ENCODE measurements at regions not wholly inside any gene's neighbourhood (a gene's known extent, or its start where the extent isn't known, plus 50 kb on each side); places are given as distances from the start of the nearest gene placed in this dataset.
"Not testable (repeated sequence)": the region's sequence is repeated elsewhere in the genome, so short reads cannot be mapped to it uniquely, and the experiment has no call there.

DNA sequence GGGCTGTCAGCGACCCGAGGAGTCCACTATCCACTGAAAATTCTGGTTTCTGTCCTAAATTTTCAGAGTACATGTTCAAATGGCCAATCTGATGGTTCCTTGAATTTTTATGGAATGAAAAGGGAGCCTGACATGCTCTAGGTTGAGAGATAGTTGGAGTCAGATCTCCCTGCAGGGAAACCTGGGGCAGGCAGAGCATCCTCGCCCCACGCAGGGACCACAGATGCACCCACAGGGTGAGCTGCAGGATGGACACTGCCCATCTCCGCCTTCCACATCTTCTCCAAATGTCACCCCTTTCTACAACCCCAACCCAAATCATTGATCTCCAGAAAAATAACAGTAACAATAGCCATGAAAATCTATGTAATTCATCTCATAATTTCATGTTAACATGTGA lies 114.2 kb upstream of the IGLL5 start:
- H3K9me3 Mint-ChIP-seq, result no peaks in the 10 kb centered on the region
- H3K9me3 ChIP-seq (ENCODE audit: control insufficient read depth in 2 of 2, low read length in 2 of 2), result no peaks in the 10 kb centered on the region
- no peak for DNase-seq
- peaks cover 12% of the 10 kb centered on the region for H3K27me3 Mint-ChIP-seq
- peak overlapping the region in 1 of 3 donors; percentile 38 for H3K27ac Mint-ChIP-seq
- no peaks in the 10 kb centered on the region for H3K27me3 ChIP-seq (ENCODE audit: control insufficient read depth, insufficient read depth, low read length)
- no peaks in the 10 kb centered on the region for H3K36me3 Mint-ChIP-seq
- no peak overlapping the region for H3K4me3 ChIP-seq (ENCODE audit: low read depth, low read length)
- H3K4me1 Mint-ChIP-seq, result peaks cover 0 to 19% (median 7%) of the 10 kb centered on the region in 4 donors
- no peak overlapping the region for H3K27ac ChIP-seq (ENCODE audit: insufficient read depth, low read length, poor library complexity, severe bottlenecking)
- H3K4me1 ChIP-seq (ENCODE audit: control insufficient read depth, insufficient read depth, low read length, poor library complexity, severe bottlenecking), result no peaks in the 10 kb centered on the region
- H3K36me3 ChIP-seq (ENCODE audit: control insufficient read depth, insufficient read depth, low read length), result no peaks in the 10 kb centered on the region
- H3K4me3 Mint-ChIP-seq, result no peak overlapping the region
- no peak for ATAC-seq (ENCODE audit: low read depth in 2 of 2)

- DNase-seq (no peak), ATAC-seq (ENCODE audit: low read depth in 2 of 2) (no peak)
- H3K4me1 Mint-ChIP-seq, result peaks cover 0 to 16% (median 7%) of the 10 kb centered on the region in 4 donors
- H3K27me3 Mint-ChIP-seq, result peaks cover 12% of the 10 kb centered on the region
- H3K36me3 ChIP-seq (ENCODE audit: control insufficient read depth, insufficient read depth, low read length), result no peaks in the 10 kb centered on the region
- H3K27ac ChIP-seq (ENCODE audit: insufficient read depth, low read length, poor library complexity, severe bottlenecking), result no peak overlapping the region
- H3K4me3 ChIP-seq (ENCODE audit: low read depth, low read length), result no peak overlapping the region
- H3K36me3 Mint-ChIP-seq, result no peaks in the 10 kb centered on the region
- H3K4me1 ChIP-seq (ENCODE audit: control insufficient read depth, insufficient read depth, low read length, poor library complexity, severe bottlenecking), result no peaks in the 10 kb centered on the region
- H3K9me3 Mint-ChIP-seq, result no peaks in the 10 kb centered on the region
- H3K27ac Mint-ChIP-seq, result peak overlapping the region in 1 of 3 donors; percentile 18
- H3K27me3 ChIP-seq (ENCODE audit: control insufficient read depth, insufficient read depth, low read length), result no peaks in the 10 kb centered on the region
- no peak overlapping the region for H3K4me3 Mint-ChIP-seq
- H3K9me3 ChIP-seq (ENCODE audit: control insufficient read depth in 2 of 2, low read length in 2 of 2), result no peaks in the 10 kb centered on the region
Observed at GRCh38 chr22:22773979-22774604, 113.5 kb upstream of the IGLL5 start.

- H3K9me3 ChIP-seq (ENCODE audit: control insufficient read depth in 2 of 2, low read length in 2 of 2); DNase-seq; H3K36me3 ChIP-seq (ENCODE audit: control insufficient read depth, insufficient read depth, low read length); H3K4me3 ChIP-seq (ENCODE audit: low read depth, low read length); H3K9me3 Mint-ChIP-seq; H3K4me3 Mint-ChIP-seq; H3K4me1 ChIP-seq (ENCODE audit: control insufficient read depth, insufficient read depth, low read length, poor library complexity, severe bottlenecking); H3K27me3 ChIP-seq (ENCODE audit: control insufficient read depth, insufficient read depth, low read length); ATAC-seq (ENCODE audit: low read depth in 2 of 2); H3K27ac ChIP-seq (ENCODE audit: insufficient read depth, low read length, poor library complexity, severe bottlenecking); H3K36me3 Mint-ChIP-seq: not testable (repeated sequence)
- Mint-ChIP-seq H3K27me3 (peaks cover 12% of the 10 kb centered on the region), H3K27ac (peak overlapping the region in 1 of 3 donors; percentile 18), H3K4me1 (peaks cover 0 to 16% (median 7%) of the 10 kb centered on the region in 4 donors)
Observed at GRCh38 chr22:22774762-22775161, 112.9 kb upstream of the IGLL5 start.

GRCh38 chr22:22776121-22776520 lies 111.5 kb upstream of the IGLL5 start:
- Mint-ChIP-seq H3K4me3 (no peak overlapping the region), H3K4me1 (peaks cover 0 to 10% (median 4%) of the 10 kb centered on the region in 4 donors), H3K36me3 (no peaks in the 10 kb centered on the region), H3K27me3 (peaks cover 14% of the 10 kb centered on the region), H3K9me3 (no peaks in the 10 kb centered on the region), H3K27ac (no peak overlapping the region)
- Histone ChIP-seq H3K4me3 (ENCODE audit: low read depth, low read length) (no peak overlapping the region), H3K36me3 (ENCODE audit: control insufficient read depth, insufficient read depth, low read length) (no peaks in the 10 kb centered on the region), H3K27me3 (ENCODE audit: control insufficient read depth, insufficient read depth, low read length) (no peaks in the 10 kb centered on the region), H3K9me3 (ENCODE audit: control insufficient read depth in 2 of 2, low read length in 2 of 2) (no peaks in the 10 kb centered on the region), H3K4me1 (ENCODE audit: control insufficient read depth, insufficient read depth, low read length, poor library complexity, severe bottlenecking) (no peaks in the 10 kb centered on the region), H3K27ac (ENCODE audit: insufficient read depth, low read length, poor library complexity, severe bottlenecking) (no peak overlapping the region)
- DNase-seq (no peak), ATAC-seq (ENCODE audit: low read depth in 2 of 2) (no peak)

DNA sequence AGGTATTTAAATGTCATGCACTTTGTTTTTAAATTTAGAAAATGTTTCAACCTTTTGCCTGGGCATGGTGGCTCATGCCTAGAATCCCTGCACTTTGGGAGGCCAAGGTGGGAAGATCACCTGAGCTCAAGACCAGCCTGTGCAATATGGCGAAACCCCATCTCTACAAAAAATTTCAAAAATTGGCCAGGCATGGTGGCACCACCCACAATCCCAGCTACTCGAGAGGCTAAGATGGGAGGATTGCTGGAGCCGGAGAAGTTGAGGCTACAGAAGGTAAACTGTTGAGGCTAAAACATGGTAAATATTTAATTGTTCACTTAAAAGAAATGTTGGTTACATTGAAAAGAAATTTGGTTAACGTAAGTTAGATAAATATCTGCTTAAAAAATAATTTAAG lies 108.4 kb upstream of the IGLL5 start:
- DNase-seq (no peak), ATAC-seq (ENCODE audit: low read depth in 2 of 2) (no peak)
- Histone ChIP-seq H3K36me3 (ENCODE audit: control insufficient read depth, insufficient read depth, low read length) (no peaks in the 10 kb centered on the region), H3K9me3 (ENCODE audit: control insufficient read depth in 2 of 2, low read length in 2 of 2) (no peaks in the 10 kb centered on the region), H3K27me3 (ENCODE audit: control insufficient read depth, insufficient read depth, low read length) (no peaks in the 10 kb centered on the region), H3K4me1 (ENCODE audit: control insufficient read depth, insufficient read depth, low read length, poor library complexity, severe bottlenecking) (no peaks in the 10 kb centered on the region), H3K27ac (ENCODE audit: insufficient read depth, low read length, poor library complexity, severe bottlenecking) (no peak overlapping the region), H3K4me3 (ENCODE audit: low read depth, low read length) (no peak overlapping the region)
- peaks cover 19% of the 10 kb centered on the region for H3K27me3 Mint-ChIP-seq
- no peaks in the 10 kb centered on the region for H3K36me3 Mint-ChIP-seq
- H3K4me3 Mint-ChIP-seq, result no peak overlapping the region
- no peak overlapping the region for H3K27ac Mint-ChIP-seq
- peaks cover 0 to 15% (median 8%) of the 10 kb centered on the region in 4 donors for H3K4me1 Mint-ChIP-seq
- no peaks in the 10 kb centered on the region for H3K9me3 Mint-ChIP-seq

DNA sequence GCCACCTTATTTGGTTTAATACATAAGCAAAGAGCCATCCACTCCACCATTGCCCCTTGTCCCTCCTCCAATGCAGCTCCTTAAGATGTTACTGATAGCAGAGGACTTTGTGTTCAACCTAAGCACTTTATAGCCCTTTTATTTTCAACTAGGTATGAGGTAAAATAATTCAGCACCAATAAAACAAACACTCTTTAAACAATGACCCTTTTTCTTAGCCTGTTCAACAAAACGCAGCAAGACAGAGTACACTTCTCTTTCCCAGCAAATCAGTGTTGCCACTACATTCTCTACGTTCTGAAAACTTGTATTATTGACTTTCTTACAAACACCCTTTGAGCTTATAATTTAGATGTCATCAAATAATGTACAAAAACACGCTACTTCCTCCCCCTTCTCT lies 104.0 kb upstream of the IGLL5 start:
- Mint-ChIP-seq H3K27me3 (peaks cover 6% of the 10 kb centered on the region), H3K27ac (peak overlapping the region in 2 of 3 donors; percentile 28 to 41), H3K36me3 (no peaks in the 10 kb centered on the region), H3K4me3 (no peak overlapping the region), H3K4me1 (peaks cover 8 to 21% (median 15%) of the 10 kb centered on the region in 4 donors), H3K9me3 (no peaks in the 10 kb centered on the region)
- H3K36me3 ChIP-seq (ENCODE audit: control insufficient read depth, insufficient read depth, low read length), result no peaks in the 10 kb centered on the region
- no peak for ATAC-seq (ENCODE audit: low read depth in 2 of 2)
- H3K4me1 ChIP-seq (ENCODE audit: control insufficient read depth, insufficient read depth, low read length, poor library complexity, severe bottlenecking), result peaks cover 17% of the 10 kb centered on the region
- no peaks in the 10 kb centered on the region for H3K9me3 ChIP-seq (ENCODE audit: control insufficient read depth in 2 of 2, low read length in 2 of 2)
- no peak overlapping the region for H3K27ac ChIP-seq (ENCODE audit: insufficient read depth, low read length, poor library complexity, severe bottlenecking)
- H3K27me3 ChIP-seq (ENCODE audit: control insufficient read depth, insufficient read depth, low read length), result no peaks in the 10 kb centered on the region
- DNase-seq, result no peak
- no peak overlapping the region for H3K4me3 ChIP-seq (ENCODE audit: low read depth, low read length)

GRCh38 chr22:22784249-22785039 lies 103.2 kb upstream of the IGLL5 start:
- no peaks in the 10 kb centered on the region for H3K9me3 ChIP-seq (ENCODE audit: control insufficient read depth in 2 of 2, low read length in 2 of 2)
- Mint-ChIP-seq H3K36me3 (no peaks in the 10 kb centered on the region), H3K27me3 (peaks cover 6% of the 10 kb centered on the region), H3K27ac (peak overlapping the region; percentile 2 to 35 (median 20)), H3K4me1 (peaks cover 8 to 28% (median 15%) of the 10 kb centered on the region in 4 donors), H3K4me3 (no peak overlapping the region), H3K9me3 (no peaks in the 10 kb centered on the region)
- no peaks in the 10 kb centered on the region for H3K27me3 ChIP-seq (ENCODE audit: control insufficient read depth, insufficient read depth, low read length)
- DNase-seq (no peak), ATAC-seq (ENCODE audit: low read depth in 2 of 2) (no peak)
- H3K4me1 ChIP-seq (ENCODE audit: control insufficient read depth, insufficient read depth, low read length, poor library complexity, severe bottlenecking), result peaks cover 26% of the 10 kb centered on the region
- no peak overlapping the region for H3K27ac ChIP-seq (ENCODE audit: insufficient read depth, low read length, poor library complexity, severe bottlenecking)
- no peaks in the 10 kb centered on the region for H3K36me3 ChIP-seq (ENCODE audit: control insufficient read depth, insufficient read depth, low read length)
- no peak overlapping the region for H3K4me3 ChIP-seq (ENCODE audit: low read depth, low read length)

Measured in CD4-positive, CD25-positive, alpha-beta regulatory T cell (primary cell).